Pancreas (tissue), 10 donors: ENCODE measurements at regions not wholly inside any gene's neighbourhood (a gene's known extent, or its start where the extent isn't known, plus 50 kb on each side); places are given as distances from the start of the nearest gene placed in this dataset.

Experiments used
- ATAC-seq, 4 donors: fragments of 200-7000 bp; cut with Tn5 transposase; one replicate each; pipeline versions ENCODE4 v1.8.0 to v1.9.1; 2020; ENCODE audit warnings: mild to moderate bottlenecking in 4 of 4, moderate library complexity in 4 of 4
- DNase-seq, 6 donors: peaks; one replicate each; pipeline ENCODE4 v3.0.0-alpha.2; 2020
- FAIRE-seq: peaks from 2 replicates; lab custom pipeline; 2012; peaks lifted over from hg19 to GRCh38; lab: Jason Lieb, UNC
- H3K27ac ChIP-seq, 4 donors: fragments of 200-600 bp; sonication (generic); 1 replicate in 3 of 4; 2 replicates in 1 of 4; pipeline versions ENCODE4 v1.5.0 to v1.8.0; 2020
- H3K27me3 ChIP-seq, 4 donors: fragments of 200-600 bp; one replicate each; pipeline ENCODE4 v1.8.0; 2021
- H3K36me3 ChIP-seq, 3 donors: fragments of 200-600 bp; sonication (generic) in 1 of 3; one replicate each; pipeline versions ENCODE4 v1.5.0 to v1.8.0; 2020 to 2021
- H3K4me1 ChIP-seq, 3 donors: fragments of 200-600 bp; one replicate each; pipeline ENCODE4 v1.8.0; 2021
- H3K4me3 ChIP-seq, 4 donors: fragments of 200-600 bp; sonication (generic) in 2 of 4; one replicate each; pipeline versions ENCODE4 v1.5.0 to v1.8.0; 2020 to 2021
- H3K9me3 ChIP-seq, 4 donors: fragments of 200-600 bp; one replicate each; pipeline ENCODE4 v1.8.0; 2021
- CTCF ChIP-seq, 4 donors: fragments of 200-600 bp; sonication (generic) in 3 of 4; IDR thresholded peaks; one replicate each; pipeline versions ENCODE4 v1.5.0 to v1.8.0; 2021; ENCODE audit warnings: antibody characterized with exemption in 4 of 4
- WGBS, 2 donors: extraction: QIAGEN DNeasy Blood & Tissue Kit; methylation state at CpG; one replicate each; pipeline ENCODE4 v1.1.7; 2013; 5-methylcytosine and 5-hydroxymethylcytosine counted together
- intact Hi-C, 3 donors: fragments of 100-400 bp; cut with DNase I; formaldehyde crosslinking; loops; one replicate each; pipeline versions ENCODE4 v1.11.1 to v1.14.2; 2022
- donor health status: healthy with polysubstance abuse.
- donor health status: DM: no; HTN: no; CAD: no; lungs with moderate emphysema.
- donor health status: DM: no; HTN: no; CAD: no.
- donor health status: control.
- donor health status: control.
- donor health status: Bipolar disorder and iron deficiency.
- donor health status: DM: yes; HTN: yes; CAD: no.
- donor health status: DM: no; HTN: no; CAD: no.
- donor health status: DM: no; HTN: no; CAD: no.
- donor health status: DM: yes; HTN: yes; CAD: no.

GRCh38 chr15:46207341-46207740, 572.5 kb downstream of the SQOR start:
- no peak for DNase-seq
- Histone ChIP-seq H3K4me1 (no peaks in the 10 kb centered on the region), H3K9me3 (no peaks in the 10 kb centered on the region), H3K27ac (no peak overlapping the region), H3K4me3 (no peak overlapping the region), H3K36me3 (no peaks in the 10 kb centered on the region), H3K27me3 (no peaks in the 10 kb centered on the region)
- ATAC-seq, result no peak
- 89 to 92% methylated on average over 2 of the region's 2 CpGs for WGBS, 2 donors
- intact Hi-C loops, result no loop called here
- FAIRE-seq, result no peak
- TF ChIP-seq CTCF (IDR thresholded peaks at IDR 0.05), result no peak

- no peaks in the 10 kb centered on the region for H3K27me3 ChIP-seq
- H3K36me3 ChIP-seq, result no peaks in the 10 kb centered on the region
- H3K9me3 ChIP-seq, result no peaks in the 10 kb centered on the region
- no peak overlapping the region for H3K27ac ChIP-seq
- TF ChIP-seq CTCF (IDR thresholded peaks at IDR 0.05), result no peak
- DNase-seq, result no peak
- H3K4me1 ChIP-seq, result no peaks in the 10 kb centered on the region
- no peak for FAIRE-seq
- ATAC-seq, result no peak
- intact Hi-C loops, result no loop called here
- H3K4me3 ChIP-seq, result no peak overlapping the region
These were observed 578.7 kb downstream of the SQOR start for GRCh38 chr15:46213551-46213950.

- H3K4me3 ChIP-seq, result no peak overlapping the region
- no peak for FAIRE-seq
- peaks cover 0 to 2% (median 0%) of the 10 kb centered on the region in 4 donors for H3K9me3 ChIP-seq
- WGBS, 2 donors, result 77 to 87% methylated on average over 2 of the region's 2 CpGs
- no peak for TF ChIP-seq CTCF (IDR thresholded peaks at IDR 0.05)
- intact Hi-C loops, result no loop called here
- H3K36me3 ChIP-seq, result no peaks in the 10 kb centered on the region
- no peaks in the 10 kb centered on the region for H3K4me1 ChIP-seq
- no peak for ATAC-seq
- H3K27me3 ChIP-seq, result no peaks in the 10 kb centered on the region
- no peak for DNase-seq
- no peak overlapping the region for H3K27ac ChIP-seq
These were observed 588.0 kb downstream of the SQOR start for GRCh38 chr15:46222826-46223225.

- DNase-seq (no peak), ATAC-seq (no peak), FAIRE-seq (no peak)
- no peaks in the 10 kb centered on the region for H3K27me3 ChIP-seq
- H3K4me3 ChIP-seq, result no peak overlapping the region
- no peak overlapping the region for H3K27ac ChIP-seq
- TF ChIP-seq CTCF (IDR thresholded peaks at IDR 0.05), result no peak
- no peaks in the 10 kb centered on the region for H3K36me3 ChIP-seq
- H3K9me3 ChIP-seq, result peaks cover 0 to 2% (median 0%) of the 10 kb centered on the region in 4 donors
- 0 to 94% methylated on average over 1 of the region's 1 CpG for WGBS, 2 donors
- intact Hi-C loops, result no loop called here
- H3K4me1 ChIP-seq, result no peaks in the 10 kb centered on the region
These were observed 594.4 kb downstream of the SQOR start for GRCh38 chr15:46229263-46229662.

- TF ChIP-seq CTCF (IDR thresholded peaks at IDR 0.05), result no peak
- Histone ChIP-seq H3K9me3 (peaks cover 0 to 2% (median 0%) of the 10 kb centered on the region in 4 donors), H3K4me1 (no peaks in the 10 kb centered on the region), H3K27me3 (no peaks in the 10 kb centered on the region), H3K27ac (no peak overlapping the region), H3K36me3 (no peaks in the 10 kb centered on the region), H3K4me3 (no peak overlapping the region)
- FAIRE-seq (no peak), DNase-seq (no peak), ATAC-seq (no peak)
- intact Hi-C loops, result no loop called here
- 69 to 91% methylated on average over 5 of the region's 5 CpGs for WGBS, 2 donors
These were observed 597.0 kb downstream of the SQOR start for GRCh38 chr15:46231786-46232185.
